NT2/D1 (cell line): ENCODE measurements at regions not wholly inside any gene's neighbourhood (a gene's known extent, or its start where the extent isn't known, plus 50 kb on each side); places are given as distances from the start of the nearest gene placed in this dataset.

ENCODE experiments used
- DNase-seq: peaks from one replicate; pipeline ENCODE4 v3.0.0-alpha.2; 2011; ENCODE audit warnings: low read depth, low spot score
- H3K27me3 ChIP-seq: 2 replicates; pipeline ENCODE4 v1.6.0; 2011; ENCODE audit warnings: mild to moderate bottlenecking; ENCODE audit not compliant: insufficient read length, insufficient read depth
- H3K36me3 ChIP-seq: 2 replicates; pipeline ENCODE4 v1.6.1; 2011; ENCODE audit warnings: mild to moderate bottlenecking, low read length, mixed read lengths; ENCODE audit not compliant: insufficient read depth, insufficient read length
- H3K4me1 ChIP-seq: 2 replicates; pipeline ENCODE4 v1.5.1; 2011; ENCODE audit not compliant: insufficient read depth, insufficient read length
- H3K4me3 ChIP-seq: 2 replicates; pipeline ENCODE4 v1.5.1; 2011; ENCODE audit warnings: low read depth; ENCODE audit not compliant: insufficient read length
- H3K9ac ChIP-seq: 2 replicates; pipeline ENCODE4 v1.6.0; 2011; ENCODE audit warnings: low read depth; ENCODE audit not compliant: insufficient read length
- H3K9me3 ChIP-seq: 2 replicates; pipeline ENCODE4 v1.5.1; 2011; ENCODE audit warnings: mild to moderate bottlenecking, low read length; ENCODE audit not compliant: insufficient read depth
- SUZ12 ChIP-seq: IDR thresholded peaks from 2 replicates; pipeline ENCODE4 v1.6.1; 2011; ENCODE audit not compliant: insufficient read length, insufficient read depth; ENCODE audit errors: extremely low read depth
- YY1 ChIP-seq: IDR thresholded peaks from 2 replicates; pipeline ENCODE4 v1.6.1; 2011; ENCODE audit not compliant: insufficient read length, insufficient read depth
- ZNF274 ChIP-seq: IDR thresholded peaks from 2 replicates; pipeline ENCODE4 v1.6.1; 2011; ENCODE audit warnings: mild to moderate bottlenecking, low read depth, low read length

DNA sequence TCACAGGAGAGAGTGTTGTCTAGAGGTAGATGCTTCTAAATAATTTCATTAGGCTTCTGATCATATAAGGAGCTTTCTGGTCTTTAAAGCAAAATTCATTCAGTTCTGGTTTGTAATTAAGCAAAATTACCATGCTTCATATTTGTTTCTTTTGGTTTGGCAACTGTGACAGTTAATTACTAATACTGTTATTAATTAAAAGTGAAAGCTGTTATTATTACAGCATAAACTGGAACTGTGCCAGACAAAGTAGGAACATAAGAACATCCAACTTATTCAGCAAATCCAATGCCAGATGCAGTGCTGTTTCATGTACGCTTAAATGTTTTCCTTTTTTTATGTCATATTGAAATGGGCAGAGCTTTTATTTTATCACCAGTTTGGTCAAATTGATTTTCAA lies 70.4 kb upstream of the DAB2 start:
- no peak overlapping the region for H3K4me3 ChIP-seq
- no peak overlapping the region for H3K9ac ChIP-seq
- no peak for TF ChIP-seq ZNF274
- TF ChIP-seq YY1: no peak
- TF ChIP-seq SUZ12: no peak
- no peaks in the 10 kb centered on the region for H3K36me3 ChIP-seq
- peaks cover 6% of the 10 kb centered on the region; the same call in 1 of the 2 replicates for H3K9me3 ChIP-seq
- no peaks in the 10 kb centered on the region for H3K27me3 ChIP-seq
- H3K4me1 ChIP-seq: no peaks in the 10 kb centered on the region
- no peak for DNase-seq

- Histone ChIP-seq H3K36me3 (no peaks in the 10 kb centered on the region), H3K9me3 (peaks cover 6% of the 10 kb centered on the region; the same call in 1 of the 2 replicates), H3K4me1 (no peaks in the 10 kb centered on the region), H3K4me3 (no peak overlapping the region), H3K27me3 (no peaks in the 10 kb centered on the region), H3K9ac (no peak overlapping the region)
- no peak for DNase-seq
- TF ChIP-seq ZNF274: no peak
- TF ChIP-seq SUZ12: no peak
- no peak for TF ChIP-seq YY1
These were observed 69.8 kb upstream of the DAB2 start for GRCh38 chr5:39494534-39494933.

DNA sequence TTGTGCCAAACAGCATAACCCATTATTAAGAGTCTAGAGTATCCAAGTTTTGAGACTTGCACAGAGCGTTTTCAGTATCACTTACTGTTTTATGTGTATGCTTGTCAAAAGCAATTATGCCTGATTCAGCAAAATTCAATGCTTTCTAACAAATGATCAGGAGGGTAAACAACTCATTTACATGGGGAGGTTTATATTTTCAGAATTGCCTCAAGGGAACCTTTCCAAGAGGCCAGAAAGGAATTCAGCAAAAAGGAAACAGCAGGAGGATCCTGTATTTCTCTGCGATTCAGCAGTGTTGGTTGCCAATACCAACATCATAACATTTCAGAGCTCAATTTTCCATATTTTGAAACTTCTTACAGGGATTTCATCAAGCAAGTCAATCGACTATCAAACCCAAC lies 69.3 kb upstream of the DAB2 start:
- H3K4me3 ChIP-seq: no peak overlapping the region
- no peaks in the 10 kb centered on the region for H3K36me3 ChIP-seq
- H3K9me3 ChIP-seq: peaks cover 6% of the 10 kb centered on the region; the same call in 1 of the 2 replicates
- H3K4me1 ChIP-seq: no peaks in the 10 kb centered on the region
- no peak for DNase-seq
- H3K9ac ChIP-seq: no peak overlapping the region
- TF ChIP-seq ZNF274 (no peak), YY1 (no peak), SUZ12 (no peak)
- H3K27me3 ChIP-seq: no peaks in the 10 kb centered on the region

DNA sequence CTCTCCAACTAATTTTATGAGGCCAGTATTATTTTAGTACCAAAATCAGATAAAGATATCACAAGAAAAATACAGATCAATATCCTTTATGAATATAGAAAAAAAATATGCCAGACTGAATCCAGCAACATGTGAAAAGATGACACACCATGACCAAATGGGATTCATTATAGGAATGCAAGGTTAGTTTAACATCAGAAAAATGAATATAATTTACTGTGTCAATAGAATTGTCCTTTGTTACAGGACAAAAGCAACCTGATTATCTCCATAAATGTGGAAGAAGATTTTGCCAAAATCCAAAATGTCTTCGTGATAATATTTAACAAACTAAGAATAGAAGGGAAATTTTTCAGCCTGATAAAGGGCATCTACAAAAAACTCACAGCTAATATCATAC lies 66.4 kb upstream of the DAB2 start:
- peaks cover 6% of the 10 kb centered on the region; the same call in 1 of the 2 replicates for H3K9me3 ChIP-seq
- TF ChIP-seq SUZ12 (no peak), YY1 (no peak), ZNF274 (no peak)

GRCh38 chr5:39489263-39489662 lies 64.5 kb upstream of the DAB2 start:
- Histone ChIP-seq H3K36me3 (no peaks in the 10 kb centered on the region), H3K9ac (no peak overlapping the region), H3K4me1 (no peaks in the 10 kb centered on the region), H3K4me3 (no peak overlapping the region), H3K27me3 (no peaks in the 10 kb centered on the region), H3K9me3 (peaks cover 6% of the 10 kb centered on the region; the same call in 1 of the 2 replicates)
- TF ChIP-seq ZNF274: no peak
- TF ChIP-seq YY1: no peak
- no peak for TF ChIP-seq SUZ12
- no peak for DNase-seq

More for the DNA sequence above, 66.4 kb upstream of the DAB2 start:
- Histone ChIP-seq H3K36me3 (no peaks in the 10 kb centered on the region), H3K4me1 (no peaks in the 10 kb centered on the region), H3K9ac (no peak overlapping the region), H3K4me3 (no peak overlapping the region), H3K27me3 (no peaks in the 10 kb centered on the region)
- DNase-seq: no peak

- Histone ChIP-seq H3K4me3 (no peak overlapping the region), H3K9ac (no peak overlapping the region), H3K9me3 (peaks cover 6% of the 10 kb centered on the region; the same call in 1 of the 2 replicates), H3K4me1 (no peaks in the 10 kb centered on the region), H3K36me3 (no peaks in the 10 kb centered on the region), H3K27me3 (no peaks in the 10 kb centered on the region)
- no peak for TF ChIP-seq SUZ12
- TF ChIP-seq ZNF274: no peak
- TF ChIP-seq YY1: no peak
- no peak for DNase-seq
These were observed 62.0 kb upstream of the DAB2 start for GRCh38 chr5:39486790-39487189.

DNA sequence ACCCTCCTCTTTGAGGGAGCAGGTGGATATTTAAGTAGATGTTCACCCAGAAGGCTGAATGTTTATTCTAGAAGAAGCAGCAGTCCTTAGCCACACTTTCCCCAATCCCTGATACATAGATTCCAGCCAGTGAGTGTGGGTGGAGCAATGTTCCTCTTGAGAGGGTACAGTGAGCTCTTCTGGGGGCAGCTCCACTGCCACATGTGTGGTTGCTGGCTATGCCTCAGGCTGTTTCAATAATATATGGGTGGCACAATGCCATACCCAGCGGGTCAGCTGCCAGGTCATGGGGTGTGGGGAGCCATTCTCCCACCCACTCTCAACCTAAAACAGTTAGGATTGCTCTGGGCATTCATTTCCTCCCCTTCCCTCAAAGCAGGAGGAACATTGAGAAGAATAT lies 61.6 kb upstream of the DAB2 start:
- no peaks in the 10 kb centered on the region for H3K36me3 ChIP-seq
- no peaks in the 10 kb centered on the region for H3K4me1 ChIP-seq
- H3K9me3 ChIP-seq: peaks cover 6% of the 10 kb centered on the region; the same call in 1 of the 2 replicates
- H3K9ac ChIP-seq: no peak overlapping the region
- TF ChIP-seq SUZ12: no peak
- no peak for TF ChIP-seq ZNF274
- no peak for TF ChIP-seq YY1
- DNase-seq: no peak
- no peak overlapping the region for H3K4me3 ChIP-seq
- H3K27me3 ChIP-seq: no peaks in the 10 kb centered on the region

GRCh38 chr5:39485079-39485478 lies 60.3 kb upstream of the DAB2 start:
- no peaks in the 10 kb centered on the region for H3K9me3 ChIP-seq
- H3K36me3 ChIP-seq: no peaks in the 10 kb centered on the region
- no peak overlapping the region for H3K9ac ChIP-seq
- TF ChIP-seq YY1 (no peak), SUZ12 (no peak), ZNF274 (no peak)
- H3K27me3 ChIP-seq: no peaks in the 10 kb centered on the region
- no peak for DNase-seq
- H3K4me3 ChIP-seq: no peak overlapping the region
- H3K4me1 ChIP-seq: no peaks in the 10 kb centered on the region
